T47D (cell line): ENCODE measurements at regions not wholly inside any gene's neighbourhood (a gene's known extent, or its start where the extent isn't known, plus 50 kb on each side); places are given as distances from the start of the nearest gene placed in this dataset.

Source experiments
- DNase-seq, 2 experiments: peaks; one replicate each; pipeline versions ENCODE4 v3.0.0 to v3.0.0-alpha.2; 2011 to 2012; ENCODE audit warnings: low read depth in 1 of 2, low spot score in 1 of 2
- JUND ChIP-seq: IDR thresholded peaks from 2 replicates; pipeline ENCODE4 v1.6.1; 2012; ENCODE audit warnings: low read depth
- in situ Hi-C: cut with HindIII; loops from 2 replicates; pipeline ENCODE4 v1.10.0; 2016; ENCODE audit warnings: low sequenced_read_pairs, low pct_unique_long_range_greater_than_20kb

DNA sequence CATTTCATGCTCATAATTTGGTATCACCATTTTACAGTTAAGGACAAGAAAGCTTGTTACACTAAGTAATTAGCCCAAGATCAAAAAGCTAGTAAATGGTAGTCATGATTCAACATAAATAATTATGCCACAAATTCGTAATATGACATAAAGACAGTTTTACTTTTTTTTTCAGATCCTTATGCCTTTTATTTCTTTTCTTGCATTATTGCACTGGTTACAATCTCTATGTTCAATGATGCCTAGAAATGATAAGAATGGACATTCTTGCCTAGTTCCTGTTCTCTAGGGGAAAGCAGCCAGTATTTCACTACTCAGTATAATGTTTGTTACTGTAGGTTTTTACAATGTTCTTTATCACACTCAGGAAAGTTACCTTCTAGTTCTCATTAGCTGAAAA, 106.4 kb upstream of the ARHGAP5 start:
- no peak for DNase-seq
- no peak for TF ChIP-seq JUND
- in situ Hi-C loops, result no loop called here

DNA sequence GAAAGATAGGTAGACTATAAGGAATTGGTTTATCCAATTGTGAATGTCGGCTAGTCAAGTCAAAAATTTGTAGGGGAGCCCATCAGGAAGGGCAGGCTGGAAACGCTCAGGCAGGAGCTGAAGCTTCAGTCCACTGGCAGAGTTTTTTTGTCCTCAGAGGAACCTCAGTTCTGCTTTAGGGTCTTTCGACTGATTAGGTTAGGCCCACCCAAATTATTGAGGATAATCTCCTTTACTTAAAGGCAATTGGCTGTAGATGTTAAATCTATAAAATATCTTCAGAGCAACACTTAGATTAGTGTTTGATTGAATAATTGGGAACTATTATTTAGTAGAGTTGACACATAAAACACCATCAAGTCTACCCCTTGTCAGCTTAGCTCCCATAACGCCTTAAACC, 105.5 kb upstream of the ARHGAP5 start:
- in situ Hi-C loops, result no loop called here
- no peak for TF ChIP-seq JUND
- DNase-seq, result no peak

DNA sequence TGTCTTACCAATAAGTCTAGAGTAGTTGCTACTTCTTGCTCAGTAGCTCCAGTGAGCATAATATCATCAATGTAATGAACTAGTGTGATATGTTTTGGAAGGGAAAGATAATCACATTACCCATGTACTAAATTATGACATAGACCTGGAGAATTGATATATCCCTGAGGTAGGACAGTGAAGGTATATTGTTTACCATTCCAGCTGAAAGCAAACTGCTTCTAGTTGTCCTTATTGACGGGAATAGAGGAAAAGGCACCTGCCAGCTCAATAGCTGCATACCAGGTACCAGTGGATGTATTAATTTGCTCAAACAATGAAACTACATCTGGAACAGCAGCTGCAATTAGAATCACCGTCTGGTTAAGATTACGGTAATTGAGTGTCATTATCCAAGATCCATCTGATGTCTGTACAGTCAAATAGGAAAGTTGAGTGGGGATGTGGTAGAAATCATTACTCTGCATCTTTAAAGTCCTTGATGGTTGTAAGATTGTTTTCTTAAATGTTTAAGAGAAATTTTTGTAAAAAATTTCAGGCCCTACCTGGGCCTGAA, 100.0 kb upstream of the ARHGAP5 start:
- in situ Hi-C loops, result no loop called here
- TF ChIP-seq JUND, result no peak
- no peak for DNase-seq

DNA sequence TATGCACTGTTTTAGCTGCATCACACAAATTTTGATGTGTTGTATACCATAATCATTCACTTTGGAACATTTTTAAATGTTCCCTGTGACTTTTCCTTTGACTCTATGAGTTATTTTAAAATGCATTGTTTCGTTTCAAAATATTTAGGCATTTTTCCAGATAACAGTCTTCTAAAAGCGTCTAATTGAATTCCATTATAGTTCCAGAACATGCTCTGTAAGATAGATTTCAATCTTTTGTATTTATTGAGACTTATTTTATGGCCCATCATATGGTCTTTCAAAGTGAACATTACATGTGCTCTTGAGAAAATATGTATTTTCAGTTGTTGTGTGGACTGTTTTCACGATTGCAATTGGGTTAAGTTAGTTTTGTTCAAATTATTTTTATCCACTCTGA, 98.7 kb upstream of the ARHGAP5 start:
- in situ Hi-C loops, result no loop called here
- DNase-seq, result no peak
- no peak for TF ChIP-seq JUND

DNA sequence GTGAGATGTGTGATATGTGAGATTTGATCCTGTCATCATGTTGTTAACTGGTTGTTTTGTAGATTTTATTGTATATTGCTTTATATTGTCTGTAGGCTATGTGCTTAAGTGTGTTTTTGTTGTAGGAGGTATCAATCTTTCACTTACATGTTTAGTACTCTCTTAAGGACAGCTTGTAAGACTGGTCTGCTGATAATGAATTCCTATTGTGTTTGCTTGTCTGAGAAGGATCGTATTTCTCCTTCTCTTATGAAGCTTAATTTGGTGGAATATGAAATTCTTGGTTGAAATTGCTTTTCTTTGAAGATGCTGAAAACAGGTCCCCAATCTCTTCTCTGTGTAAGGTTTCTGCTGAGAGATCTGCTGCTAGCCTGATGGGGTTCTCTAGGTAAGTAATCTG, 94.5 kb upstream of the ARHGAP5 start:
- no peak for DNase-seq
- in situ Hi-C loops, result no loop called here
- no peak for TF ChIP-seq JUND

DNA sequence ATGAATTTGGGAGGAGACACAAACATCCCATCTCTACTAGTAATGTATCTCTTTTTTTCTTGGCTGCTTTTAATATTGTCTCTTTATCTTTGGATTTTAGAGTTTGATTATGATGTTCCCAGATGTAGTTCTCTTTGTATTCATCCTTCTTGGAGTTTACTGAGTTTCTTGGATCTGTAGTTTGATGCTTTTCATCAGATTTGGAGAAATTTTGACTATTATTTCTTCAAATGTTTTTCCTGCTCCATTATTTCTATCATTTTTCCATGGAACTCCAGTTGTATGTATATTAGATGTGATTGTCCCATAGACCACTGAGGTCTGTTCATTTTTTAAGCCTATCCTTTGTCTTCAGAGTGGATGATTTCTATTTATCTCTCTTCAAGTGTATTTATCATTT, 90.7 kb upstream of the ARHGAP5 start:
- TF ChIP-seq JUND, result no peak
- DNase-seq, result no peak
- in situ Hi-C loops, result no loop called here

DNA sequence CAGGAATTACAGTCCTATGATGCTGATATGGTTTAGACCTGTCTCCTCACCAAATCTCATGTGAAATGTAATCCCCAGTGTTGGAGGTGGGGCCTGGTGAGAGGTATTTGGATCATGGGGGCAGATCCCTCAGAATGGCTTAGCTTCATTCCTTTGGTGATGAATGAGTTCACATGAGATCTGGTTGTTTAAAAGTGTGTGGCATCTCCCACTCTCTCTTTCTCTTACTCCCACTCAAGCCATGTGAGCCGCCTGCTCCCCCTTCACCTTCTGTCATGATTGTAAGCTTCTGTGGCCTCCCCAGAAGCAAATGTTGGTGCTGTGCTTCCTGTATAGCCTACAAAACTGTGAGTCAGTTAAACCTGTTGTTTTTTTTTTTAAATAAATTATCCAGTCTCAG, 89.4 kb upstream of the ARHGAP5 start:
- in situ Hi-C loops, result no loop called here
- no peak for DNase-seq
- TF ChIP-seq JUND, result no peak

DNA sequence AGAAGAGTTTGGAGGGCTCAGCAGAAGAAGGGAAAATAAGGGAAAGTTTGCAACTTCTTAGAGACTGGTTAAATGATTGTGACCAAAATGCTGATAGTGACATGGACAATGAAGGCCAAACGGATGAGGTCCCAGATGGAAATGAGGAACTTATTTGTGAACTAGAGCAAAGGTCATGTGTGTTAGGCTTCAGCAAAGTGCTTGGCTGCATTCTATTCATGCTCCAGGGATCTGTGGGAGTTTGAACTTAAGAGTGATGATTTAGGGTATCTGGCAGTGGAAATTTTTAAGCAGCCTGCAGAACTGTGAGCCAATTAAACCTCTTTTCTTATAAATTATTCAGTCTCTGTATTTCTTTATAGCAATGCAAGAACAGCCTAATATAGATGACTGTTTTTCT, 88.9 kb upstream of the ARHGAP5 start:
- no peak for TF ChIP-seq JUND
- no peak for DNase-seq
- in situ Hi-C loops, result no loop called here

DNA sequence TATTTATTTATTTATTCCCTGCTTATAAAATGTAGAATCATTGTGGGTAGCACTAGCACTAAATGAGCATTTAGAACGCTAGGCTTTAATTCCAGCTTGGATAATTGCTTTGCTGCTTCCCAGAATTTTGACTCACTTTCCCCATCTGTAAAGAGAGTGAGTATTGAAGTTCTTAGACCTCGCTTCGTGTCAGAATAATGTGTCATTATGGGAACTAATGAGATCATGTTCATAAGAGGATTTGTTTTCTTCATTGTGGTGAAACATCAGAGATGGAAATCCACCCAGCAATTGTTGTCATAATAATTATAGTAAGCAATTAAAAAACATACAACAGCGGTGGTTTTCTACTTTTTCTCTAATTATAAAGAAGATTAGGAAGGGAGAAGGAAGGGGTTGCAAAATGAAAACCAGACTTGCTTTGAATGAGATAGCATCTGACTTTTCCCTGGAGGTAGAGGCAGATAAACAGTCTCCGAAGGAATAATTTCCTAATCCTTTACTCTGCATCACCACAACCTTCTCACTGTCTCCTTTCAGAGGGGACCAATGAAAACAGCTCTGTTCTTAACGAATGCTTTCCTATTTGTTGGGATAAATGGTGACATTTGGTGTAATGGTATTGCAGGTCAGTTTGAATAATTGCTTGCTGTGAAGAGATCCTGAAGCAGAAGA, 86.8 kb upstream of the ARHGAP5 start:
- in situ Hi-C loops, result no loop called here

DNA sequence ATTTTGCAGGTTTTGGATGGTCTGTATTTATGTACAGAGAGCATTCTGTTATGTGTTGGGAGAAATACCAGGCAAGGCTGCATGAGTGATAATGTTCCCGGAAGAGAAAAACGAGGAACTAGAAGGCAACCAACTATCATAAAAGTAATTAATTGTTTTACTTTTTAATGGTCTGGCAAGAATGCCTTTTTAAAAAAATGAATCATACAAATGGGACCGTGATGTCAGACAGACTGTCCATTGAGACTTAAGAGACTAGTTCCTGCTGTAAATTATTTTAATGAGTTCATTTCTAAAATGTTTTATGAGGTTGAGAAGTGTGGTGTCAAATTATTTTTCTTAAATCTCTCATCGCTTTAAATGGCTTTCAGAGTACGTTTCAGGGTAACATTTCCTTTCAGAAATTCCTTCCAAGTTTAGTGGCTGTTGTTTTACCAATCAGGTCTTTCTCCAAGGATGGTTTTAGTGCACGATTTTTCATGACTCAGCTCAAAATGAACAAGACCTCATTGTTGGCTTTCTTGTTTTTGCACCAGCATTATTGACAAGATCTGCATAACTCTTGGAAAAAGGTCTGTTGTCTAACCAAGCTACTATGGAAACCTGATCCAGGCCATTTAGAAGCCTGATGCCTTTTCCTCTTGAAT, 86.1 kb upstream of the ARHGAP5 start:
- DNase-seq, result peak in 1 of 2 experiments; percentile 28
- in situ Hi-C loops, result no loop called here
- no peak for TF ChIP-seq JUND

More for the DNA sequence above, 86.8 kb upstream of the ARHGAP5 start:
- TF ChIP-seq JUND, result no peak
- no peak for DNase-seq

DNA sequence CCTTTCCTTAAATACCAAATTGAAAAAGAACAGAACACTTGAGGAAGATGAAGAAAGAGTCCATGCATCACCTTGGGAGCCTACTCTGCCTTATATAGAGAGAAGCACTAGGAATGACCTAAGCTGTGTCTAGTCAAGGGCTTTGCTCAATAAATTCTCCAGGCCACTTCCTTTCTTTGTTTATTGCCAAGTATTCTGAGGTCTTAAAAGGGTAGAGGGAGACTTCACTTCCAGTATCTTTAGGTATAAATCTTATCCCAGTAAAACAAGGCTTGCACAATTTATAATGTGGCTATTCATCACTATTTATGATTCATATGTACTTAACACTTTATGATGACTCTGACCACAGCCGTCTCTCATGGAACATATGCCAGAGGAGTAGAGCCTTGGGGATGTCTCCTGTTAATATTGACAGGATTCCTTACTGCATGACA, 85.1 kb upstream of the ARHGAP5 start:
- no peak for DNase-seq
- in situ Hi-C loops, result no loop called here
- TF ChIP-seq JUND, result no peak

DNA sequence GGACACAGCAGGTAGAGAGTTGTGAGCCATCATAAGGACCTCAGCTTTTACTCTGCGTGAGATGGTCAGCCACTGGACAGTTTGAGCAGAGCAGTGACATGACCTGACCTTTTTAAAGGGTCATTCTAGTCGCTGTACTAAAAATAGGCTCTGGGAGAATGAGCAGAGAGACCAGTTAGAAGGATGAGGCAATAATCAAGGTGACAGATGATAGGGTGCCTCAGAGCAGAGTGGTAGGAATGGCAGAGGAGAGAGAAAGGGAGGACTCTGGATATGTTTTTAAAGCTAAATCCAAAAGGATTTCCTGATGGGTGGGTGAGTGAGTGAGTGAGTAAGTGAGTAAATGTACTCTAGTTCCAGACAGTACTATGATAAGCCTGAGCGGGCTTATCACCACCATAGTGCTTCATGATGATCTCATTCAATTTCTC, 83.6 kb upstream of the ARHGAP5 start:
- in situ Hi-C loops, result no loop called here
- no peak for TF ChIP-seq JUND
- DNase-seq, result no peak

DNA sequence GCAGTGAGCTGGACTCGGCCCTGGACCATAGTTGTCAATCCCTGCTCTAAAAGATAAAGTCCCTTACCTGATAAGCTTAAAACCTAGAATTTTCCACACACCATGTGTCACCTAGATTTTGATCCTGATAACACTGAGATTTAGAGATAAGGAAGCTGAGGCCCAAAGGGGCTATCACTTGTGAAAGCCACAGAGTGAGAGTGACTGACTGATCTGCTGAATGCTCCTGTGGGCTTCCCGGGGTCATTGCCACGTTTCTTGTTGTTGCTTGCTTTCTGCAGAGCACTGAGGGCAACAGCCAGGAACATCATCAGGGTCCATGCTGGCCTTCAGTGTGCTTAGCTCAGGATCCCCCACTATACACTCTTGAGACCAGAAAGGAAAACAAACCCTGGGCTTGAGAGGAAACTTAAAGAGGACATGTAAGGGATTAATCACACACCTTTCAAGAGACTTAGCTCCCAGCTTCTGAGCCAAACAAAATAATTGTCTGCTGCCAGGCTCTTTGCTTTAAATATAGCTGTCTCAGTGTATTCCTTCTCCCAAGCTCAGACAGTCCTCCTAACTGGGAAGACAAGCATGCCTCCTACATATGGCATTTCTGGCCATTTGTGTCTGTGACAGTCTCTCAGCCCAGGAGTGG, 82.6 kb upstream of the ARHGAP5 start:
- no peak for TF ChIP-seq JUND
- in situ Hi-C loops, result no loop called here
- DNase-seq, result no peak
